NCI-H146 (cell line): ENCODE measurements at regions not wholly inside any gene's neighbourhood (a gene's known extent, or its start where the extent isn't known, plus 50 kb on each side); places are given as distances from the start of the nearest gene placed in this dataset.

Experiments used
- DNase-seq: peaks from one replicate; lab custom pipeline; 2025; lab: John Stamatoyannopoulos, UW

- no peak for DNase-seq
These were observed 155.2 kb downstream of the SLC30A10 start for GRCh38 chr1:219773110-219773509.

- DNase-seq: no peak
These were observed 155.9 kb downstream of the SLC30A10 start for GRCh38 chr1:219772265-219773036.

GRCh38 chr1:219771080-219771479 lies 157.3 kb downstream of the SLC30A10 start:
- DNase-seq: no peak

GRCh38 chr1:219763321-219763720 lies 150.4 kb upstream of the ZC3H11B start:
- DNase-seq: no peak

GRCh38 chr1:219761208-219761860 lies 148.4 kb upstream of the ZC3H11B start:
- no peak for DNase-seq

GRCh38 chr1:219759095-219759494 lies 146.2 kb upstream of the ZC3H11B start:
- DNase-seq: no peak

GRCh38 chr1:219757890-219758289 lies 145.0 kb upstream of the ZC3H11B start:
- no peak for DNase-seq

GRCh38 chr1:219755234-219755633 lies 142.3 kb upstream of the ZC3H11B start:
- no peak for DNase-seq

GRCh38 chr1:219754767-219755166 lies 141.9 kb upstream of the ZC3H11B start:
- no peak for DNase-seq

- DNase-seq: no peak
These were observed 141.0 kb upstream of the ZC3H11B start for GRCh38 chr1:219753914-219754313.

- no peak for DNase-seq
These were observed 139.7 kb upstream of the ZC3H11B start for GRCh38 chr1:219752645-219753044.

- DNase-seq: no peak
These were observed 139.1 kb upstream of the ZC3H11B start for GRCh38 chr1:219751870-219752507.

- no peak for DNase-seq
These were observed 136.5 kb upstream of the ZC3H11B start for GRCh38 chr1:219749370-219749769.

- no peak for DNase-seq
These were observed 133.2 kb upstream of the ZC3H11B start for GRCh38 chr1:219746141-219746540.

- DNase-seq: no peak
These were observed 132.0 kb upstream of the ZC3H11B start for GRCh38 chr1:219744652-219745469.

- no peak for DNase-seq
These were observed 128.4 kb upstream of the ZC3H11B start for GRCh38 chr1:219741011-219741970.

- no peak for DNase-seq
These were observed 120.7 kb upstream of the ZC3H11B start for GRCh38 chr1:219733511-219734174.

GRCh38 chr1:219732814-219733491 lies 120.0 kb upstream of the ZC3H11B start:
- DNase-seq: no peak

GRCh38 chr1:219731771-219732170 lies 118.9 kb upstream of the ZC3H11B start:
- no peak for DNase-seq
